Retinal pigment epithelial cell (primary cell): ENCODE measurements at regions not wholly inside any gene's neighbourhood (a gene's known extent, or its start where the extent isn't known, plus 50 kb on each side); places are given as distances from the start of the nearest gene placed in this dataset.

Experiments
- DNase-seq: peaks from one replicate; pipeline ENCODE4 v3.0.0-alpha.2; 2010; ENCODE audit warnings: low read depth
- H3K4me3 ChIP-seq: 2 replicates; pipeline ENCODE4 v1.5.1; 2011; ENCODE audit warnings: mild to moderate bottlenecking, low read length, control low read depth, moderate library complexity
- CTCF ChIP-seq: conservative IDR thresholded peaks from 2 replicates; pipeline ENCODE4 v1.5.1; 2011; ENCODE audit warnings: low read depth, low read length, control low read depth, inconsistent platforms

GRCh38 chr3:25292036-25292435, 136.0 kb upstream of the RARB start:
- H3K4me3 ChIP-seq, result no peak overlapping the region
- DNase-seq, result no peak
- no peak for TF ChIP-seq CTCF

GRCh38 chr3:25292595-25292994, 135.5 kb upstream of the RARB start:
- no peak for TF ChIP-seq CTCF
- no peak overlapping the region for H3K4me3 ChIP-seq
- no peak for DNase-seq

- TF ChIP-seq CTCF, result no peak
- H3K4me3 ChIP-seq, result no peak overlapping the region
- DNase-seq, result no peak
These were observed 134.3 kb upstream of the RARB start for GRCh38 chr3:25293736-25294135.

- no peak for TF ChIP-seq CTCF
- H3K4me3 ChIP-seq, result no peak overlapping the region
- no peak for DNase-seq
These were observed 133.8 kb upstream of the RARB start for GRCh38 chr3:25294169-25294805.

GRCh38 chr3:25297667-25298585, 130.1 kb upstream of the RARB start:
- no peak overlapping the region for H3K4me3 ChIP-seq
- no peak for DNase-seq
- no peak for TF ChIP-seq CTCF

GRCh38 chr3:25300141-25300540, 127.9 kb upstream of the RARB start:
- no peak overlapping the region for H3K4me3 ChIP-seq
- no peak for TF ChIP-seq CTCF
- DNase-seq, result no peak

- DNase-seq, result no peak
- no peak overlapping the region for H3K4me3 ChIP-seq
- TF ChIP-seq CTCF, result no peak
These were observed 123.1 kb upstream of the RARB start for GRCh38 chr3:25304916-25305315.
